ENCODE measurements at regions not wholly inside any gene's neighbourhood (a gene's known extent, or its start where the extent isn't known, plus 50 kb on each side); places are given as distances from the start of the nearest gene placed in this dataset.
"Not testable (repeated sequence)": the region's sequence is repeated elsewhere in the genome, so short reads cannot be mapped to it uniquely, and the experiment has no call there.

GRCh38 chr15:24557281-24557680, 118.3 kb upstream of the NPAP1 start:
- in situ Hi-C loops (cut with MboI; ENCODE audit: low pct_unique_long_range_greater_than_20kb, low sequenced_read_pairs); DNase-seq: not testable (repeated sequence)

DNA sequence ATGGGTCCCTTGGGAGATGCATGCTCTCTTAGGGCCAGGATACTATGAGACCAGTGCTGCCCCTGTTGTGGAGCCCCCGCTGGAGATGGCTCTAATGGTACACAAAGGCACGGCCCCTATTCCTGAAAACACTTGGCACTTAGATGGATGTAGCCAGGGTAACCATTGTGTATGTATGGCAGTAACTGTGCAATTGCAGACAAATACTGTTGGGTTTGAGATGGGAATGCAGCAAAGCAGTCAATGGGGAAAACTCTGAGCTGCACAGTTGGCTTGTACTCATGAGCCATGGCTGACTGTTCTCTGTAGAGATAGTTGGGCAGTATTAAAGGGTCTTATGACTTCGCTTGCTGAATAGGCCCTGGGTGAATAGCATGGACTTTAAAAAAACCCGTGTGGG, 67.9 kb upstream of the NPAP1 start:
- in situ Hi-C loops (cut with MboI; ENCODE audit: low pct_unique_long_range_greater_than_20kb, low sequenced_read_pairs): no loop called here
- no peak for DNase-seq

DNA sequence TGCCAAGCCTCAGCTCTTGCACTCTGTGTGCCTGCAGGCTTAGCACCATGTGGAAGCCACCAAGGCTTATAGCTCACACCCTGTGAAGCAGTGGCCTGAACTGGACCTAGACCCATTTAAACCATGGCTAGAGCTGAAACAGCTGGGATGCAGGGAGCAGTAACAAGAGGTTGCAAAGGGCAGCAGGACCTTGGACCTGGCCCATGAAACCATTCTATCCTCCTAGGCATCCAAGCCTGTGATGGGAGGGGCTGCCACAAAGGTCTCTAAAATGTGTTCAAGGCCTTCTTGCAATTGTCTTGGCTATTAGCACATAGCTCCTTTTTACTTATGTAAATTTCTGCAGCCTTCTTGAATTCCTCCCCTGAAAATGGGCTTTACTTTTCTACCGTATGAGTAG, 57.9 kb upstream of the NPAP1 start:
- no peak for DNase-seq
- in situ Hi-C loops (cut with MboI; ENCODE audit: low pct_unique_long_range_greater_than_20kb, low sequenced_read_pairs): no loop called here

DNA sequence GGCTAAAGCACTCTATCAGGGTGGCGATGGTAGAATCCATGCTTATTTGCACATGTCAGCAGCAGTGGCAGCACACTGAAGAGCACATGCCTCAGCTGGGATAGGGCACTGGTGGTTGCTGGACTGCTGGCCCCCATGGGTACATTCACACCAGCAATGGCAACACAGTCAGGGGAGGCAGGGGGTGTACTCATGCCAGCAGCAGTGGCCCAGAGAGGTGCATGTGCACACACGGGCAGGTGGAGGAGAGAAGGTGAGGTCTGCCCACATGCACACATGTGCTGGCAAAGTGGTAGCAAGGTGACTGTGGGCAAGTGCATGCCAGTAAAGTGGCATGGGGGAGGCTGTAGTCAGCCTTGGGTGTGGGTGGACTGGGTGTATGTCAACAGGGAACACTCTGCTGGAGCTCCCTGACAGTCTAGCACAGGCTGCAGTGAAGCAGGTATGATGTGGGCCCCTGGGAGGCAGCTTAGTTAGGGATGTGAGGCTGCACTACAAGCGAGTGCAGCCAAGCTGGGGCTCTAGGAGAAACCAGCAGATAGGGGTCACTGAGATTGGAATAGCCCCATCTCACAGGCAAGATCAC, 53.9 kb upstream of the NPAP1 start:
- DNase-seq: no peak
- in situ Hi-C loops (cut with MboI; ENCODE audit: low pct_unique_long_range_greater_than_20kb, low sequenced_read_pairs): no loop called here

Measured in KBM-7 (cell line).